GM12873 (cell line): ENCODE measurements at regions not wholly inside any gene's neighbourhood (a gene's known extent, or its start where the extent isn't known, plus 50 kb on each side); places are given as distances from the start of the nearest gene placed in this dataset.

Experiments
- TF ChIP-seq, protein P1 (sequence below): IDR thresholded peaks from 2 replicates; pipeline ENCODE4 v1.5.1; 2012; ENCODE audit warnings: low read depth, mild to moderate bottlenecking, moderate library complexity, low read length, control low read depth; ENCODE audit not compliant: insufficient read depth; ENCODE audit errors: missing control alignments

DNA sequence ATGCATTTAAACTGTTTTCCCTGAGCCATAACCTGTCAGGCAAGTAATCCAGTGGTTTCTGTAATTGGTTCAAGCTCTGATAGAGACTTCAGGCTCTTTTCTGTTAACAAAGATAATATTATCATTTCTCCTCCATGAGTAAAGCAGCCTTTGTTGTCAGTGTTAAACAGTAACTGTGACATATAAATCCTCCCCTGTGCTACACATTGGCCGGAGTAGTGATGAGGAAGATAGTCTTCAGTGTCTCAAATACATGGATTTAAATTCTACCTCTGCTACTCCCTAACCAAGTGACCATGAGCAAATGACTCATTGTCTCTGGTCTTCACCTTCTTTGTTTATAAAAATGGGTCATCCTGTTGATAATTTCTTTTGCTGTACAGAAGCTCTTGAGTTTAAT lies 615.5 kb upstream of the CHD1 start:
- TF ChIP-seq, protein P1, sequence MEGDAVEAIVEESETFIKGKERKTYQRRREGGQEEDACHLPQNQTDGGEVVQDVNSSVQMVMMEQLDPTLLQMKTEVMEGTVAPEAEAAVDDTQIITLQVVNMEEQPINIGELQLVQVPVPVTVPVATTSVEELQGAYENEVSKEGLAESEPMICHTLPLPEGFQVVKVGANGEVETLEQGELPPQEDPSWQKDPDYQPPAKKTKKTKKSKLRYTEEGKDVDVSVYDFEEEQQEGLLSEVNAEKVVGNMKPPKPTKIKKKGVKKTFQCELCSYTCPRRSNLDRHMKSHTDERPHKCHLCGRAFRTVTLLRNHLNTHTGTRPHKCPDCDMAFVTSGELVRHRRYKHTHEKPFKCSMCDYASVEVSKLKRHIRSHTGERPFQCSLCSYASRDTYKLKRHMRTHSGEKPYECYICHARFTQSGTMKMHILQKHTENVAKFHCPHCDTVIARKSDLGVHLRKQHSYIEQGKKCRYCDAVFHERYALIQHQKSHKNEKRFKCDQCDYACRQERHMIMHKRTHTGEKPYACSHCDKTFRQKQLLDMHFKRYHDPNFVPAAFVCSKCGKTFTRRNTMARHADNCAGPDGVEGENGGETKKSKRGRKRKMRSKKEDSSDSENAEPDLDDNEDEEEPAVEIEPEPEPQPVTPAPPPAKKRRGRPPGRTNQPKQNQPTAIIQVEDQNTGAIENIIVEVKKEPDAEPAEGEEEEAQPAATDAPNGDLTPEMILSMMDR: no peak

DNA sequence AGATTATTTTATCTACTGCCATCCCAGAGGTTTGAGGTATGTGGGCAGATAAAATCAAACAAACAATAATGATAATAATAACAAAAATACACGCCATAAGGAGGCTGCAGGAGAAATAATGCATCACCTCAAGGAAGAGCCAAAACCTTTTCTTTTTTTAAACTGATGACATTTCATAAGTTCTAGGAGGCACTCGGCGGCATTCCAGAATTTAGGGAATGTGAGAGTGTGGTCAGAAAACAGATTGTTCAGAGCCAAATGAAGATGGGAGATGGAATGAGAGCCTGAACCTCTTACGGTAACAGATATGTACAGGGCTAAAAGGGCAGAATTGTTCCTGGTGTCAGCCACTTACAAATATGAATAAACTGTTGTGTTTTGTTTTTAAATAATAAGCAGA lies 615.0 kb upstream of the CHD1 start:
- TF ChIP-seq, protein P1: no peak

DNA sequence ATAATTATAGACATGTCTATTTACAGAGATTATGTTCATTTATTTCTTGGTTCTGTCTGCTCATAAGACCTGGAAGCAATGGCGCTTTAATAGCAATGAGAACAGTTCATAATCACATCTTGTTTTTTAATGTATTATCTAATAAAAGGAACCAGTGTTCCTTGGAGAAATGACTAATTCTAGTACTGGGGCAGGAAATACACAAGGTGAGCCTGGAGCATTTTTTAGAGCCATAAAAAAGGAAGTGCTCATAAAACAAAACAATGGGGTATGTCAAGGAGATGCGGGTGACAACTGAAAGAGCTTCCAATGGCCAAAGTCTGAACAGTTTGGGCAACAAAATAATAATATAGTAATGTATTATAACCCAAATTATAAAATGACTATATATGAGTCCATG lies 531.9 kb upstream of the CHD1 start:
- TF ChIP-seq, protein P1: no peak

DNA sequence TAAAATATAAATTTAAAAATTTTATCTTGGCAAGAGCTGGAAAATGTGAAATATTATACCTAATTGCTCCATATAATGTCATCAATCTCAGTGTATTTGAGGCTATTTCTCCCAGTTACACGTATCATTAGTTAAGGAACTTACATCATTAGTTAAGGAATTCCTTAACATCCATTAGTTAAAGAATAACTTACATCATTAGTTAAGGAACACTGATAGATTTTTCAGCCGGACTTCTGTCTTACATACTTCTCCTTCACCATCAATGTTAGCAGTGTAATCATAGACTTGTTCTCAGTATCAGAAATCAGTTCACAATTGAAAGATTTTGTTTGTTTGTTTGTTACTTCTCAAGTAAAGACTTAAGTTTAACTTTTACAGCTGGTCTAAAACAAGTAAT lies 524.4 kb upstream of the CHD1 start:
- TF ChIP-seq, protein P1: no peak

DNA sequence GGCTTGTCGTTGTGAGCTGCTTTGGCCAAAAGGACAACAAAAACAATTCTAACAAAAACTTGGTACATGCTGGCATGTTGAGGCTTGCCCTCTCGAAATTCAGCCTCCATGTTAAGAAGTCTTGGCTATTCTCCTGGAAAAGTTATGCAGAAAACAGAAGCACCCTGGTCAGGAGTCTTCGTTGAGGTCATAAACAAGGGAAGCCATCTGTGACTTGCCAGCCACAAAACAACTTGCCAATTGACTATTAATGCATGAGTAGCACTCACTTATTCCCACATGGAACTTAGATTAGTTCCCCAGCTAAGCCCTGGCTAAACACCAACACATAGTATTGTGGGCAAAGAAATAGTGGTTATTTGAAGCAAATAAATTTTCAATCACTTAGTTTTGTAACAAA lies 521.0 kb upstream of the CHD1 start:
- TF ChIP-seq, protein P1: no peak

DNA sequence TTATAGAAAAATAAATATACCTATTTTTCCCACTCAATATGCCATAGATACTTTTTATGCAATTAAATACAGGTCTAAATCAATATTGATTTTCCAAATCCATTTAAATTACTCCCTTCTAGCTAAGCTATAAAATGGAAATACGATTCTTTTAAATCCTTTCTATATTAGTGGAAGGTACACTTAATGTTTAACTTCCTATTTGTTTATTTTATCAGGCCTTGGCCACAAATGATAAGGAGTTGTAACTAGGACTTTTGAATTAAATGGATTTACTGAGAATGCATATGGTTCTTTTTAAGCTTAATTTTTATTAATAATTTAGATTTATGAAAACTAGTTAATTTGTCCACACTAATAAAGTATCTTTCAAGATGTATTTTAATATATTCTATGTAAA lies 517.0 kb upstream of the CHD1 start:
- TF ChIP-seq, protein P1: no peak

DNA sequence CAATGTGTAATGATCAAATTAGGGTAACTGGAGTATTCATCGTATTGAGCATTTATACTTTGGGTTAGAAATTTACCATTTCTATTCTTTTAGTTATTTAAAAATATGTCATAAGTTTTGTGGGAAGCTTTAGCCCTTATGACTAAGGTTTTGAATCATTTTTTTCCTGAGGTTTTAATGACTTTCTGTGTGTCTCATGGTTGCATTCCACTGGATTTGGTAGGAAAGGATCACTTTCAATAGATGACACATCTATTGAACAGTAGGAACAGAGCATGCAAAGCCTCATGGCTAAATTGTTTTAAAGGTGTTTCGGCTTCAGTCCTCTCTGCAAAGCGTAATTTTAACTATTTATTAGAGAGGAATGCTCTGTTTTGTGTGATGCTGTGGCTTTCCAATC lies 512.4 kb upstream of the CHD1 start:
- TF ChIP-seq, protein P1: no peak
